GM12878 (cell line): ENCODE measurements at regions not wholly inside any gene's neighbourhood (a gene's known extent, or its start where the extent isn't known, plus 50 kb on each side); places are given as distances from the start of the nearest gene placed in this dataset.

ENCODE experiments used
- ATAC-seq: fragments of 200-7000 bp; cut with Tn5 transposase; 3 replicates; pipeline ENCODE4 v1.9.1; 2020; ENCODE audit warnings: mild to moderate bottlenecking, moderate library complexity
- BruUV-seq: library from RNA; stranded (reverse); fragments of 400-500 nt; replicated peaks from 2 replicates; lab custom pipeline; 2021; lab: Mats Ljungman, UMichigan
- CTCF ChIA-PET: fragments of 300-600 bp; sonication (Branson Sonifier 250); formaldehyde crosslinking; extraction: SDS; loops from one replicate; lab custom pipeline; 2021; ENCODE audit warnings: inconsistent platforms; lab: Yijun Ruan, JAX
- POLR2A ChIA-PET: fragments of 350-600 bp; formaldehyde crosslinking; extraction: SDS; loops from one replicate; lab custom pipeline; 2021; ENCODE audit warnings: inconsistent platforms; lab: Charles Lee
- RAD21 ChIA-PET: fragments of 300-600 bp; sonication (Branson Sonifier 250); formaldehyde crosslinking; loops from one replicate; lab custom pipeline; 2023; ENCODE audit warnings: antibody characterized with exemption; ENCODE audit not compliant: unreplicated experiment; lab: Charles Lee
- SMC1A ChIA-PET: fragments of 300-600 bp; sonication (Branson Sonifier 250); formaldehyde crosslinking; loops from one replicate; lab custom pipeline; 2023; ENCODE audit not compliant: unreplicated experiment, uncharacterized antibody; lab: Charles Lee
- DNase-seq: peaks from one replicate; pipeline ENCODE4 v3.0.0-alpha.2; 2011; ENCODE audit warnings: low read depth, low spot score
- FAIRE-seq: peaks from 3 replicates; lab custom pipeline; 2011; peaks lifted over from hg19 to GRCh38; lab: Jason Lieb, UNC
- H2AFZ ChIP-seq: 2 replicates; pipeline ENCODE4 v1.6.0; 2011; ENCODE audit warnings: low read depth, low read length, control low read depth; ENCODE audit not compliant: control insufficient read depth
- H3K27ac ChIP-seq: 2 replicates; pipeline ENCODE4 v1.5.1; 2011; ENCODE audit warnings: control low read depth; ENCODE audit not compliant: control insufficient read depth, insufficient read depth
- H3K27me3 ChIP-seq, 2 experiments: replicated peaks in 1 of 2; 2 replicates each; pipeline versions ENCODE4 v1.6.0 to v1.6.1; 2011; ENCODE audit warnings: low read length in 1 of 2; ENCODE audit not compliant: control insufficient read depth in 2 of 2, insufficient read depth in 2 of 2
- H3K36me3 ChIP-seq, 2 experiments: 2 replicates each; pipeline ENCODE4 v1.5.1; 2011; ENCODE audit warnings: low read length in 1 of 2; ENCODE audit not compliant: control insufficient read depth in 2 of 2, insufficient read depth in 2 of 2
- H3K4me1 ChIP-seq: 2 replicates; pipeline ENCODE4 v1.6.1; 2011; ENCODE audit warnings: mild to moderate bottlenecking, low read length, moderate library complexity, mixed read lengths; ENCODE audit not compliant: control insufficient read depth, insufficient read depth
- H3K4me2 ChIP-seq: 2 replicates; pipeline ENCODE4 v1.6.0; 2011; ENCODE audit warnings: control low read depth; ENCODE audit not compliant: control insufficient read depth, insufficient read depth
- H3K4me3 ChIP-seq: fragments of 200-600 bp; sonication (generic); 2 replicates; pipeline ENCODE4 v1.5.1; 2016
- H3K79me2 ChIP-seq: 2 replicates; pipeline ENCODE4 v1.6.0; 2011; ENCODE audit warnings: low read length; ENCODE audit not compliant: control insufficient read depth, insufficient read depth
- H3K9ac ChIP-seq: 2 replicates; pipeline ENCODE4 v1.8.0; 2011; ENCODE audit warnings: low read length, control low read depth, mixed read lengths; ENCODE audit not compliant: control insufficient read depth, insufficient read depth
- H3K9me3 ChIP-seq: replicated peaks from 3 replicates; pipeline ENCODE4 v1.5.1; 2011; ENCODE audit warnings: mild to moderate bottlenecking, low read length; ENCODE audit not compliant: control insufficient read depth, insufficient read depth
- H4K20me1 ChIP-seq: 2 replicates; pipeline ENCODE4 v1.6.0; 2011; ENCODE audit not compliant: control insufficient read depth, insufficient read depth
- IRF5 ChIP-seq: fragments of 450-650 bp; IDR thresholded peaks from 2 replicates; pipeline ENCODE4 v1.6.1; 2017; ENCODE audit warnings: borderline replicate concordance
- ZBTB40 ChIP-seq: fragments of 450-650 bp; IDR thresholded peaks from 2 replicates; pipeline ENCODE4 v1.6.1; 2016; ENCODE audit warnings: mild to moderate bottlenecking, moderate library complexity, borderline replicate concordance
- WGBS: methylation state at CpG from one replicate; pipeline ENCODE4 v1.1.6; 2016; ENCODE audit warnings: low lambda C conversion rate; ENCODE audit not compliant: insufficient replicate concordance, insufficient coverage; ENCODE audit errors: missing lambda C conversion rate; 5-methylcytosine and 5-hydroxymethylcytosine counted together
- in situ Hi-C: fragments of 300-500 bp; cut with MboI; formaldehyde crosslinking; loops from 9 replicates; pipeline ENCODE4 v1.14.3; 2018; ENCODE audit warnings: mixed read lengths
- intact Hi-C: fragments of 100-400 bp; cut with micrococcal nuclease; formaldehyde crosslinking; loops from one replicate; pipeline ENCODE4 v1.14.2; 2022; ENCODE audit not compliant: unreplicated experiment

GRCh38 chr6:26187292-26187691 is 100.1 kb downstream of the HFE start:
- peaks cover 23% of the 10 kb centered on the region for H3K4me1 ChIP-seq
- POLR2A ChIA-PET = interaction anchor here (0.6 to 9.2 kb wide), 10 partner anchors 9 to 86 kb away, joined by 3 to 109 read pairs (median 8); a partner anchor contains a TSS
- no peaks in the 10 kb centered on the region for H4K20me1 ChIP-seq
- H2AFZ ChIP-seq = no peak overlapping the region
- in situ Hi-C loops = no loop called here
- no peaks in the 10 kb centered on the region; the same call in 1 of the 3 replicates for H3K9me3 ChIP-seq
- ATAC-seq = no peak
- no peaks in the 10 kb centered on the region for H3K36me3 ChIP-seq
- peak overlapping the region; percentile 75 for H3K4me2 ChIP-seq
- SMC1A ChIA-PET = interaction anchor here (1.1 to 3.7 kb wide), 7 partner anchors 8 to 64 kb away, joined by 3 to 12 read pairs (median 3); a partner anchor contains a TSS
- FAIRE-seq = no peak
- 0 out of 2 replicates have a peak overlapping the region, but pooled peaks have one; percentile 64 for H3K4me3 ChIP-seq
- H3K27me3 ChIP-seq = no peaks in the 10 kb centered on the region
- BruUV-seq = no TSS peak
- DNase-seq = no peak
- TF ChIP-seq ZBTB40 (peak; percentile 49; the same call in 1 of the 2 replicates), IRF5 (no peak)
- TF ChIP-seq, all 136 proteins: peak for 1
- H3K79me2 ChIP-seq = no peaks in the 10 kb centered on the region; the same call in 1 of the 2 replicates
- no peak overlapping the region for H3K9ac ChIP-seq
- WGBS = 97% methylated on average over 3 of the region's 3 CpGs
- H3K27ac ChIP-seq = peak overlapping the region; percentile 75; the same call in 1 of the 2 replicates
- CTCF ChIA-PET = interaction anchor here (0.9 to 3.1 kb wide), 5 partner anchors 8 to 28 kb away, joined by 3 to 17 read pairs (median 5); a partner anchor contains a TSS
- RAD21 ChIA-PET = interaction anchor here (1.1 to 2.6 kb wide), 5 partner anchors 9 to 64 kb away, joined by 3 to 17 read pairs (median 4); a partner anchor contains a TSS
- intact Hi-C loops = no loop called here
